Keratinocyte (primary cell): ENCODE measurements at regions not wholly inside any gene's neighbourhood (a gene's known extent, or its start where the extent isn't known, plus 50 kb on each side); places are given as distances from the start of the nearest gene placed in this dataset.

Experiments used
- DNase-seq: peaks from one replicate; pipeline ENCODE4 v3.0.0-alpha.2; 2011; ENCODE audit warnings: low read depth, missing footprints, low spot score
- FAIRE-seq: peaks from 2 replicates; lab custom pipeline; 2011; peaks lifted over from hg19 to GRCh38; lab: Jason Lieb, UNC
- H2AFZ ChIP-seq: 2 replicates; pipeline ENCODE4 v1.6.0; 2012; ENCODE audit warnings: low read length, control low read depth, inconsistent platforms; ENCODE audit not compliant: control insufficient read depth
- H3K27ac ChIP-seq: 2 replicates; pipeline ENCODE4 v1.5.1; 2011; ENCODE audit warnings: low read length; ENCODE audit not compliant: control insufficient read depth, insufficient read depth
- H3K27me3 ChIP-seq: 3 replicates; pipeline ENCODE4 v1.6.0; 2011; ENCODE audit warnings: low read length; ENCODE audit not compliant: control insufficient read depth, insufficient read depth; ENCODE audit errors: extremely low read depth
- H3K36me3 ChIP-seq, 2 experiments: 2 replicates in 1 of 2; 3 replicates in 1 of 2; pipeline ENCODE4 v1.5.1; 2011; ENCODE audit warnings: low read length in 2 of 2, mild to moderate bottlenecking in 1 of 2; ENCODE audit not compliant: control insufficient read depth in 2 of 2, insufficient read depth in 2 of 2; ENCODE audit errors: extremely low read depth in 1 of 2
- H3K4me1 ChIP-seq: 3 replicates; pipeline ENCODE4 v1.5.1; 2011; ENCODE audit warnings: low read length; ENCODE audit not compliant: control insufficient read depth, insufficient read depth; ENCODE audit errors: extremely low read depth
- H3K4me2 ChIP-seq: 3 replicates; pipeline ENCODE4 v1.6.0; 2011; ENCODE audit warnings: low read depth, low read length; ENCODE audit not compliant: control insufficient read depth, insufficient read depth; ENCODE audit errors: extremely low read depth
- H3K4me3 ChIP-seq, 3 experiments: fragments of 200-600 bp in 1 of 3; sonication (generic) in 1 of 3; 2 replicates in 2 of 3; 3 replicates in 1 of 3; pipeline ENCODE4 v1.5.1; 2011 to 2016; ENCODE audit warnings: low read length in 3 of 3, mild to moderate bottlenecking in 3 of 3, control low read depth in 2 of 3, inconsistent platforms in 1 of 3, low read depth in 1 of 3, mixed read lengths in 1 of 3, mixed run types in 1 of 3, moderate library complexity in 1 of 3; ENCODE audit not compliant: control insufficient read depth in 2 of 3, insufficient read depth in 2 of 3; ENCODE audit errors: extremely low read depth in 1 of 3
- H3K79me2 ChIP-seq: 2 replicates; pipeline ENCODE4 v1.6.0; 2012; ENCODE audit warnings: low read length; ENCODE audit not compliant: control insufficient read depth, insufficient read depth
- H3K9ac ChIP-seq: 3 replicates; pipeline ENCODE4 v1.6.0; 2011; ENCODE audit warnings: low read length; ENCODE audit not compliant: control insufficient read depth, insufficient read depth; ENCODE audit errors: extremely low read depth
- H3K9me1 ChIP-seq: 3 replicates; pipeline ENCODE4 v1.6.0; 2011; ENCODE audit warnings: low read length; ENCODE audit not compliant: control insufficient read depth, insufficient read depth; ENCODE audit errors: extremely low read depth
- H3K9me3 ChIP-seq: 2 replicates; pipeline ENCODE4 v1.5.1; 2012; ENCODE audit warnings: low read depth, low read length; ENCODE audit not compliant: control insufficient read depth
- H4K20me1 ChIP-seq: 3 replicates; pipeline ENCODE4 v1.6.0; 2011; ENCODE audit warnings: low read length; ENCODE audit not compliant: control insufficient read depth, insufficient read depth; ENCODE audit errors: extremely low read depth
- CTCF ChIP-seq, 3 experiments: IDR thresholded peaks in 1 of 3; conservative IDR thresholded peaks in 1 of 3; optimal IDR thresholded peaks in 1 of 3; 2 replicates in 2 of 3; 3 replicates in 1 of 3; pipeline versions ENCODE3 to v1.5.1; 2011; ENCODE audit warnings: low read length in 3 of 3, mild to moderate bottlenecking in 3 of 3, moderate library complexity in 2 of 3, control low read depth in 1 of 3, inconsistent platforms in 1 of 3; ENCODE audit not compliant: insufficient read depth in 2 of 3; ENCODE audit errors: extremely low read depth in 1 of 3
- EZH2 ChIP-seq: IDR thresholded peaks from one replicate; pipeline ENCODE4 v1.6.1; 2012; ENCODE audit warnings: inconsistent platforms, mild to moderate bottlenecking, low read length, moderate library complexity
- dilution Hi-C: fragments of 300-500 bp; cut with MboI; formaldehyde crosslinking; loops from one replicate; pipeline ENCODE4 v1.7.0; 2020; ENCODE audit warnings: low sequenced_read_pairs; ENCODE audit not compliant: extremely low pct_ligation_motif_present

DNA sequence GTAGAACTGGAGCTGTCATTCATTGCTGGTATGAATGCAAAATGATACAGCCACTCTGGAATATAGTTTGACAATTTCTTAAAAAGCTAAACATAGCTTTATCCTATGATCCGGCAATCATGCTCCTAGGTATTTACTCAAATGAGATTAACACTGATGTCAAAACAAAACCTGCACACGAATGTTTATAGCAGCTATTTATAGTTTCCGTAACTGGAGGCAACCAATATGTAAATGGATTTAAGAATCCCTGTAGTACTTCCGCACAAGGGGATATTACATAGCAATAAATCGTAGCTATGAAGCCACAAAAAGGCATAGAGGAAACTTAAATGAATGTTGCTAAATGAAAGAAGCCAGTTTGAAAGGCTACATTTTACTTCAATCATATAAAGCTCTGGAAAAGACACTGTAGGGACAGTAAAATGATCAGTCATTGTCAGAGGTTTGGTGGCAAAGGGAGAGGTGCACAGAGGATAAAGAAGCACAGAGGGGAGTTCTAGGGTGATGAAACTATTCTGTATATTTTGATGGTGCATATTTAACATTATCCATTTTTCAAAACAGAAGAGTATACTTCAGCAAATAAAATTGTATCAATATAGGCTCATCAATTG, 1893.0 kb upstream of the PCDH20 start:
- Histone ChIP-seq H3K9me1 (no peaks in the 10 kb centered on the region), H3K9ac (no peak overlapping the region), H3K9me3 (no peaks in the 10 kb centered on the region), H3K27ac (no peak overlapping the region), H2AFZ (no peak overlapping the region), H3K4me1 (no peaks in the 10 kb centered on the region), H3K27me3 (no peaks in the 10 kb centered on the region), H3K4me2 (no peak overlapping the region), H3K36me3 (no peaks in the 10 kb centered on the region), H3K79me2 (no peaks in the 10 kb centered on the region), H4K20me1 (no peaks in the 10 kb centered on the region), H3K4me3 (no peak overlapping the region)
- no peak for DNase-seq
- dilution Hi-C loops: no loop called here
- no peak for FAIRE-seq
- no peak for TF ChIP-seq CTCF (optimal IDR thresholded peaks at IDR 0.05 in 1 of 3, IDR thresholded peaks at IDR 0.05 in 1 of 3, conservative IDR thresholded peaks at IDR 0.05 in 1 of 3; ENCODE audit: extremely low read depth in 1 of 3, insufficient read depth in 2 of 3, low read length in 3 of 3)
- no peak for TF ChIP-seq EZH2

- Histone ChIP-seq H3K79me2 (no peaks in the 10 kb centered on the region), H3K9me3 (no peaks in the 10 kb centered on the region), H3K4me1 (no peaks in the 10 kb centered on the region), H3K27ac (no peak overlapping the region), H3K4me3 (no peak overlapping the region), H4K20me1 (no peaks in the 10 kb centered on the region), H3K9ac (no peak overlapping the region), H3K9me1 (no peaks in the 10 kb centered on the region), H2AFZ (no peak overlapping the region), H3K27me3 (no peaks in the 10 kb centered on the region), H3K4me2 (no peak overlapping the region), H3K36me3 (no peaks in the 10 kb centered on the region)
- TF ChIP-seq EZH2: no peak
- TF ChIP-seq CTCF (optimal IDR thresholded peaks at IDR 0.05 in 1 of 3, IDR thresholded peaks at IDR 0.05 in 1 of 3, conservative IDR thresholded peaks at IDR 0.05 in 1 of 3; ENCODE audit: extremely low read depth in 1 of 3, insufficient read depth in 2 of 3, low read length in 3 of 3): no peak
- FAIRE-seq: no peak
- dilution Hi-C loops: no loop called here
- DNase-seq: no peak
Observed at GRCh38 chr13:63307228-63307627, 1891.6 kb upstream of the PCDH20 start.
